H1 (cell line): ENCODE measurements at regions not wholly inside any gene's neighbourhood (a gene's known extent, or its start where the extent isn't known, plus 50 kb on each side); places are given as distances from the start of the nearest gene placed in this dataset.

ENCODE experiments used
- CHD1 ChIP-seq: IDR thresholded peaks from 2 replicates; pipeline ENCODE4 v1.6.1; 2012; ENCODE audit warnings: low read depth, low read length, improper control_type of control experiment
- CTCF ChIP-seq, 3 experiments: IDR thresholded peaks; 1 replicate in 2 of 3; 2 replicates in 1 of 3; pipeline versions ENCODE4 v1.5.1 to v1.6.1; 2011; ENCODE audit warnings: low read length in 3 of 3, mild to moderate bottlenecking in 3 of 3, inconsistent platforms in 2 of 3, low read depth in 1 of 3, moderate library complexity in 1 of 3; ENCODE audit not compliant: insufficient read depth in 1 of 3; ENCODE audit errors: control extremely low read depth in 1 of 3
- E2F6 ChIP-seq: IDR thresholded peaks from 2 replicates; pipeline ENCODE4 v1.6.1; 2012; ENCODE audit warnings: inconsistent platforms
- EP300 ChIP-seq, 2 experiments: IDR thresholded peaks; 1 replicate in 1 of 2; 2 replicates in 1 of 2; pipeline ENCODE4 v1.6.1; 2011 to 2012; ENCODE audit warnings: low read depth in 2 of 2, low read length in 2 of 2, mild to moderate bottlenecking in 2 of 2, borderline replicate concordance in 1 of 2, inconsistent platforms in 1 of 2, moderate library complexity in 1 of 2
- GABPA ChIP-seq: IDR thresholded peaks from 2 replicates; pipeline ENCODE4 v1.6.1; 2011; ENCODE audit warnings: mild to moderate bottlenecking, low read length, moderate library complexity, borderline replicate concordance; ENCODE audit not compliant: insufficient read depth
- NRF1 ChIP-seq: IDR thresholded peaks from 2 replicates; pipeline ENCODE4 v1.6.1; 2011; ENCODE audit warnings: mild to moderate bottlenecking, low read depth, low read length, improper control_type of control experiment
- POLR2AphosphoS5 ChIP-seq: IDR thresholded peaks from 2 replicates; pipeline ENCODE4 v1.6.1; 2011; ENCODE audit warnings: low read depth, low read length
- RFX5 ChIP-seq: IDR thresholded peaks from 2 replicates; pipeline ENCODE4 v1.6.1; 2011; ENCODE audit warnings: low read depth, low read length, improper control_type of control experiment, borderline replicate concordance
- RNF2 ChIP-seq: fragments of 200-900, 300-1000 bp; sonication (generic); IDR thresholded peaks from 2 replicates; pipeline ENCODE4 v1.7.1; 2016; ENCODE audit warnings: borderline replicate concordance, low read depth, mild to moderate bottlenecking, antibody characterized with exemption, low read length; ENCODE audit not compliant: poor library complexity, severe bottlenecking; ENCODE audit errors: missing control alignments
- ZNF274 ChIP-seq: IDR thresholded peaks from 2 replicates; pipeline ENCODE4 v1.7.0; 2012; ENCODE audit warnings: low read length, borderline replicate concordance; ENCODE audit errors: extremely low read depth

- TF ChIP-seq CTCF (IDR thresholded peaks at IDR 0.05; ENCODE audit: control extremely low read depth in 1 of 3, insufficient read depth in 1 of 3, low read depth in 1 of 3, low read length in 3 of 3): no peak
- no peak for TF ChIP-seq RNF2
- TF ChIP-seq E2F6: no peak
- no peak for TF ChIP-seq CHD1
- TF ChIP-seq POLR2AphosphoS5: no peak
- TF ChIP-seq NRF1: no peak
- TF ChIP-seq ZNF274: no peak
- no peak for TF ChIP-seq RFX5
- TF ChIP-seq GABPA: no peak
- no peak for TF ChIP-seq EP300 (IDR thresholded peaks at IDR 0.05; ENCODE audit: borderline replicate concordance in 1 of 2, low read depth in 2 of 2, low read length in 2 of 2)
Measured at GRCh38 chr4:10381146-10381545, 76.1 kb downstream of the ZNF518B start.
